Vagina (tissue), 2 donors: ENCODE measurements at regions not wholly inside any gene's neighbourhood (a gene's known extent, or its start where the extent isn't known, plus 50 kb on each side); places are given as distances from the start of the nearest gene placed in this dataset.
A peak's percentile ranks its signal among the peaks of the same experiment; 100 is the strongest.

Experiments
- DNase-seq, 2 donors: peaks; one replicate each; pipeline ENCODE4 v3.0.0-alpha.2; 2017; ENCODE audit errors: extremely low spot score in 2 of 2
- H3K27ac ChIP-seq: fragments of 200-600 bp; sonication (generic); one replicate; pipeline ENCODE4 v1.5.1; 2019
- H3K27me3 ChIP-seq: fragments of 200-600 bp; sonication (generic); one replicate; pipeline ENCODE4 v1.5.1; 2019
- H3K36me3 ChIP-seq, 2 donors: fragments of 200-600 bp; sonication (generic); one replicate each; pipeline ENCODE4 v1.5.1; 2017 to 2019
- H3K4me1 ChIP-seq: fragments of 200-600 bp; sonication (generic); one replicate; pipeline ENCODE4 v1.5.1; 2019
- H3K4me3 ChIP-seq, 2 donors: fragments of 200-600 bp; sonication (generic); 1 replicate in 1 of 2; 2 replicates in 1 of 2; pipeline ENCODE4 v1.5.1; 2016 to 2019
- H3K9me3 ChIP-seq: fragments of 200-600 bp; sonication (generic); one replicate; pipeline ENCODE4 v1.5.1; 2019
- POLR2A ChIP-seq, 2 donors: fragments of 450-650 bp; IDR thresholded peaks; one replicate each; pipeline ENCODE4 v1.6.1; 2017; ENCODE audit warnings: antibody characterized with exemption in 2 of 2, mild to moderate bottlenecking in 2 of 2, moderate library complexity in 2 of 2
- POLR2AphosphoS5 ChIP-seq, 2 donors: sonication (generic); formaldehyde crosslinking; IDR thresholded peaks; one replicate each; pipeline ENCODE4 v1.9.0; 2017; ENCODE audit warnings: antibody characterized with exemption in 2 of 2, mild to moderate bottlenecking in 2 of 2, low read depth in 1 of 2; ENCODE audit not compliant: insufficient read depth in 1 of 2
- intact Hi-C: fragments of 100-400 bp; cut with DNase I; formaldehyde crosslinking; loops from one replicate; pipeline ENCODE4 v1.15.1; 2023
- TF ChIP-seq, protein P1 (sequence below), 3 experiments: fragments of 450-650 bp in 2 of 3; fragments of 200-600 bp in 1 of 3; sonication (generic) in 1 of 3; IDR thresholded peaks; one replicate each; pipeline ENCODE4 v1.5.1; 2017 to 2019; ENCODE audit warnings: antibody characterized with exemption in 3 of 3, mild to moderate bottlenecking in 2 of 3, moderate library complexity in 2 of 3

DNA sequence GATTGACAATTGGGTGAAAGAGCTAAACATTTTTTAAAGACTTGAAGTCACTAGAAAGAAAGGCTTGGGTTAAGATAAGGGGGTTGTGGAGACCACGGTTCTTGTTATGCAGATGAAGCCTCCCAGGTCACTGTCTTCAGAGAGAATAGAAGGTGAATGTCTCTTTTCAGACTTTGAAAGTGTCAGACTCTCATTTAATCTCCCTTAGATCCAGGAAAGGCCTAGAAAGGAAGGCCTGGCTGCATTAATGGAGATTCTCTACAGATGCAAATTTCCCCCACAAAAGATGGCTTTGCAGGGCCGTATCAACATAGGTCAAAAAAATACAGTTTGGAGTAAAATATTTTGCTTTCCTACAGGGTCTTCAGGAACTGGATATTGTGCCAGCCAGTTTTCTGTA, 193.9 kb downstream of the RTP5 start:
- intact Hi-C loops = no loop called here

DNA sequence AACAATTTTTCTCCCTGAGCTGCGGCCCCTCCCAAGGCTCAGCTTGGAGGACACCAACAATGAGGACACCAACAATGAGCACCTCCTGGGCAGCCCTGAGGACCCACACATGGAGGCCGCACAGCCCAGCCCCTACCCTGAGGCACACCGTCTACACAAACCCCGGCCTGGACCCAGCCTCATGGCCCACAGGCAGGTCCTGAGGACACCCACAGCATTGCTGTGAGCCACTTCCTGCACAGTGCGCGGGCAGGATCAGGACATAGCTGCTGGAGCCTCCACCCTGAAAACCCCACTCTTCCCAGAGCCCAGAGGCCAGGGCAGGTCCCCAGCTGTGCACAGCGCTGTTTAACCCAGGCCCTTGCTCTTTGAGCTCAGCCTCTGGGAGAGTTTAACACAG, 194.3 kb downstream of the RTP5 start:
- Histone ChIP-seq H3K9me3 (no peaks in the 10 kb centered on the region), H3K36me3 (no peaks in the 10 kb centered on the region), H3K27me3 (no peaks in the 10 kb centered on the region), H3K4me3 (no peak overlapping the region), H3K27ac (no peak overlapping the region), H3K4me1 (no peaks in the 10 kb centered on the region)
- TF ChIP-seq, protein P1, sequence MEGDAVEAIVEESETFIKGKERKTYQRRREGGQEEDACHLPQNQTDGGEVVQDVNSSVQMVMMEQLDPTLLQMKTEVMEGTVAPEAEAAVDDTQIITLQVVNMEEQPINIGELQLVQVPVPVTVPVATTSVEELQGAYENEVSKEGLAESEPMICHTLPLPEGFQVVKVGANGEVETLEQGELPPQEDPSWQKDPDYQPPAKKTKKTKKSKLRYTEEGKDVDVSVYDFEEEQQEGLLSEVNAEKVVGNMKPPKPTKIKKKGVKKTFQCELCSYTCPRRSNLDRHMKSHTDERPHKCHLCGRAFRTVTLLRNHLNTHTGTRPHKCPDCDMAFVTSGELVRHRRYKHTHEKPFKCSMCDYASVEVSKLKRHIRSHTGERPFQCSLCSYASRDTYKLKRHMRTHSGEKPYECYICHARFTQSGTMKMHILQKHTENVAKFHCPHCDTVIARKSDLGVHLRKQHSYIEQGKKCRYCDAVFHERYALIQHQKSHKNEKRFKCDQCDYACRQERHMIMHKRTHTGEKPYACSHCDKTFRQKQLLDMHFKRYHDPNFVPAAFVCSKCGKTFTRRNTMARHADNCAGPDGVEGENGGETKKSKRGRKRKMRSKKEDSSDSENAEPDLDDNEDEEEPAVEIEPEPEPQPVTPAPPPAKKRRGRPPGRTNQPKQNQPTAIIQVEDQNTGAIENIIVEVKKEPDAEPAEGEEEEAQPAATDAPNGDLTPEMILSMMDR (IDR thresholded peaks at IDR 0.05) = no peak
- no peak for TF ChIP-seq POLR2A (IDR thresholded peaks at IDR 0.05)
- no peak for TF ChIP-seq POLR2AphosphoS5 (IDR thresholded peaks at IDR 0.05; ENCODE audit: insufficient read depth in 1 of 2, low read depth in 1 of 2)
- peak in 1 of 2 donors; percentile 27 for DNase-seq
- intact Hi-C loops = no loop called here

More for the DNA sequence above, 193.9 kb downstream of the RTP5 start:
- Histone ChIP-seq H3K27ac (no peak overlapping the region), H3K36me3 (no peaks in the 10 kb centered on the region), H3K4me1 (no peaks in the 10 kb centered on the region), H3K9me3 (no peaks in the 10 kb centered on the region), H3K27me3 (no peaks in the 10 kb centered on the region), H3K4me3 (no peak overlapping the region)
- DNase-seq = no peak
- TF ChIP-seq POLR2AphosphoS5 (IDR thresholded peaks at IDR 0.05; ENCODE audit: insufficient read depth in 1 of 2, low read depth in 1 of 2) = no peak
- TF ChIP-seq POLR2A (IDR thresholded peaks at IDR 0.05) = no peak
- TF ChIP-seq, protein P1 (IDR thresholded peaks at IDR 0.05) = no peak

GRCh38 chr2:242064364-242065250, 195.1 kb downstream of the RTP5 start:
- Histone ChIP-seq H3K27ac (no peak overlapping the region), H3K4me3 (no peak overlapping the region), H3K4me1 (no peaks in the 10 kb centered on the region), H3K27me3 (no peaks in the 10 kb centered on the region), H3K9me3 (no peaks in the 10 kb centered on the region), H3K36me3 (no peaks in the 10 kb centered on the region)
- DNase-seq = peak in 1 of 2 donors; percentile 47
- TF ChIP-seq, protein P1 (IDR thresholded peaks at IDR 0.05) = no peak
- TF ChIP-seq POLR2A (IDR thresholded peaks at IDR 0.05) (no peak), POLR2AphosphoS5 (IDR thresholded peaks at IDR 0.05; ENCODE audit: insufficient read depth in 1 of 2, low read depth in 1 of 2) (no peak)
- intact Hi-C loops = no loop called here

DNA sequence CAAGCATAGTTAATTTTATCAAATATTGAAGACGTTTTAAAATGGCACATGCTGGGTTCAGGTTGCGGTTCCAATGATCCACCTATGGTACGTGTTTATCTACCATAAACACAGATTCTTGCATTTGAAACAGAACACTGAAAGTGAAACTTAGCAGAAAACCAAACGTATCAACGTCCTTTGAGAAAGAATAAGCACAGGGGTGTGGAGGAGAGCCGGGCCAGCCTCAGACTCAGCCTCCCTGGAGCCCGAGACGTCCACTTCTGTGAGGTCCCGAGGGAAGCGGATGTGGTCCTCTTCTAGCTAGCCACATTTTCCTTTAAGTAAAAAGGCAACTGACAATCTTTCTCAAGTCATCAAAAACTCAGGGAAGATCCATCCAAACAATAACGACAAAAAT, 195.9 kb downstream of the RTP5 start:
- DNase-seq = peak in 1 of 2 donors; percentile 27
- TF ChIP-seq POLR2A (IDR thresholded peaks at IDR 0.05) (no peak), POLR2AphosphoS5 (IDR thresholded peaks at IDR 0.05; ENCODE audit: insufficient read depth in 1 of 2, low read depth in 1 of 2) (no peak)
- TF ChIP-seq, protein P1 (IDR thresholded peaks at IDR 0.05) = no peak
- H3K27ac ChIP-seq = no peak overlapping the region
- no peaks in the 10 kb centered on the region for H3K9me3 ChIP-seq
- no peak overlapping the region for H3K4me3 ChIP-seq
- H3K4me1 ChIP-seq = no peaks in the 10 kb centered on the region
- no peaks in the 10 kb centered on the region for H3K27me3 ChIP-seq
- intact Hi-C loops = no loop called here
- H3K36me3 ChIP-seq = no peaks in the 10 kb centered on the region

DNA sequence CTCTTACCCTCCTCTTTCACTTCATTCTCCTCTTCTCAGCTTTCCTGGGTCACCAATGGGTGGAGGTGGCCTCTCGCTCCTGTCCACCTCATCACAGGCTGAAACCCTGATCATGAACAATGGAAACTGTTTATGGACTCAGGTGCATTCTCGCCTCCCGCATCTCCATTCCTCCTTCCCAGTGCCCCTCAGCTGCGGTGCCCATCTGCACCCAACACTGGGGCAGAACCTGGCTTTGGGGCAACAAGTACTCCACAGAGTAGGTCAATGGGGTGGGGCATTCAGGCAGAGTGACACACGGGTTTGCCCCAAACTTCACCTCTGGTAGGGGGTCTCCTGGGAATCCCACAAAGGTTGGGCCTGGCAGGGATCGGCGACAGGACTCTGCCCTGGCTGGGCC, 199.5 kb downstream of the RTP5 start:
- TF ChIP-seq, protein P1 (IDR thresholded peaks at IDR 0.05) = no peak
- TF ChIP-seq POLR2A (IDR thresholded peaks at IDR 0.05) = no peak
- TF ChIP-seq POLR2AphosphoS5 (IDR thresholded peaks at IDR 0.05; ENCODE audit: insufficient read depth in 1 of 2, low read depth in 1 of 2) = no peak
- intact Hi-C loops = no loop called here
- H3K4me3 ChIP-seq = no peak overlapping the region
- DNase-seq = peak in 1 of 2 donors; percentile 76
- H3K27ac ChIP-seq = no peak overlapping the region
- no peaks in the 10 kb centered on the region for H3K27me3 ChIP-seq
- H3K36me3 ChIP-seq = no peaks in the 10 kb centered on the region
- no peaks in the 10 kb centered on the region for H3K4me1 ChIP-seq
- no peaks in the 10 kb centered on the region for H3K9me3 ChIP-seq
